ENCODE measurements at regions not wholly inside any gene's neighbourhood (a gene's known extent, or its start where the extent isn't known, plus 50 kb on each side); places are given as distances from the start of the nearest gene placed in this dataset.

DNA sequence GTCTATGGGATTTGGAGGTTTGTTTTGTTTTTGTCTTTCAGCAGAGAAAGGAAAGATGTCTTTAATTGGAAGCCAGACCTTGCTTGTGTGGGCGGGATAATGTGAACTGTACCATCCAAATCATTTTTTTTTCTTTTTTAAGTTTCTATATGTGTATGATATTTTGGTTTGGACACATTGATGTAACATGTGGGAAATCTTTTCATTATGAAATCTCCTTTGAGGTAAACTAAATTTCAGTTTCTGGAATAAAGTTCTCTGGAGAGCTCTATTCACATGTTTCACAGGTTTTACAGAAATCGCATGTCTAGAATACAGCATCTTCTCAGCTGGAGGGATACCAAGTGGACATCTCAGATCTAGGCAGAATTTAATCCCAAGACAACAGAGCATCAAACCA lies 451.5 kb upstream of the MDFIC2 start:
- no peak for TF ChIP-seq EZH2 (IDR thresholded peaks at IDR 0.05; ENCODE audit: low read length, unreplicated experiment)
- TF ChIP-seq, protein P1, sequence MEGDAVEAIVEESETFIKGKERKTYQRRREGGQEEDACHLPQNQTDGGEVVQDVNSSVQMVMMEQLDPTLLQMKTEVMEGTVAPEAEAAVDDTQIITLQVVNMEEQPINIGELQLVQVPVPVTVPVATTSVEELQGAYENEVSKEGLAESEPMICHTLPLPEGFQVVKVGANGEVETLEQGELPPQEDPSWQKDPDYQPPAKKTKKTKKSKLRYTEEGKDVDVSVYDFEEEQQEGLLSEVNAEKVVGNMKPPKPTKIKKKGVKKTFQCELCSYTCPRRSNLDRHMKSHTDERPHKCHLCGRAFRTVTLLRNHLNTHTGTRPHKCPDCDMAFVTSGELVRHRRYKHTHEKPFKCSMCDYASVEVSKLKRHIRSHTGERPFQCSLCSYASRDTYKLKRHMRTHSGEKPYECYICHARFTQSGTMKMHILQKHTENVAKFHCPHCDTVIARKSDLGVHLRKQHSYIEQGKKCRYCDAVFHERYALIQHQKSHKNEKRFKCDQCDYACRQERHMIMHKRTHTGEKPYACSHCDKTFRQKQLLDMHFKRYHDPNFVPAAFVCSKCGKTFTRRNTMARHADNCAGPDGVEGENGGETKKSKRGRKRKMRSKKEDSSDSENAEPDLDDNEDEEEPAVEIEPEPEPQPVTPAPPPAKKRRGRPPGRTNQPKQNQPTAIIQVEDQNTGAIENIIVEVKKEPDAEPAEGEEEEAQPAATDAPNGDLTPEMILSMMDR (conservative IDR thresholded peaks at IDR 0.05; ENCODE audit: low read depth, low read length): no peak
- TF ChIP-seq EZH2phosphoT487 (IDR thresholded peaks at IDR 0.05; ENCODE audit: borderline replicate concordance, low read length): no peak
- no peaks in the 10 kb centered on the region for H3K4me1 ChIP-seq (ENCODE audit: insufficient read depth, low read length)
- no peak overlapping the region for H2AFZ ChIP-seq (ENCODE audit: low read length)
- no peak overlapping the region for H3K27ac ChIP-seq (ENCODE audit: low read length)
- DNase-seq: no peak
- H4K20me1 ChIP-seq (ENCODE audit: low read length): no peaks in the 10 kb centered on the region
- H3K9me2 ChIP-seq (replicated peaks; ENCODE audit: low read length): no peaks in the 10 kb centered on the region
- no peaks in the 10 kb centered on the region for H3K27me3 ChIP-seq (ENCODE audit: low read length)
- no peaks in the 10 kb centered on the region for H3F3A ChIP-seq (ENCODE audit: low read length, unreplicated experiment)
- ChIA-PET POLR2A (ENCODE audit: unreplicated experiment) (no interaction called here), CTCF (no interaction called here)
- H3K9me3 ChIP-seq (ENCODE audit: low read length): no peaks in the 10 kb centered on the region
- H3K9ac ChIP-seq (ENCODE audit: low read length): no peak overlapping the region
- H3K36me3 ChIP-seq (ENCODE audit: low read depth, low read length): no peaks in the 10 kb centered on the region
- H3K79me2 ChIP-seq (ENCODE audit: low read length): no peaks in the 10 kb centered on the region
- BruUV-seq (replicated peaks): no TSS peak
- no peak overlapping the region for H3K4me3 ChIP-seq (ENCODE audit: low read length)
- intact Hi-C loops (cut with micrococcal nuclease): no loop called here
- no peak overlapping the region for H3K4me2 ChIP-seq (ENCODE audit: low read length)
- no peak for ATAC-seq

DNA sequence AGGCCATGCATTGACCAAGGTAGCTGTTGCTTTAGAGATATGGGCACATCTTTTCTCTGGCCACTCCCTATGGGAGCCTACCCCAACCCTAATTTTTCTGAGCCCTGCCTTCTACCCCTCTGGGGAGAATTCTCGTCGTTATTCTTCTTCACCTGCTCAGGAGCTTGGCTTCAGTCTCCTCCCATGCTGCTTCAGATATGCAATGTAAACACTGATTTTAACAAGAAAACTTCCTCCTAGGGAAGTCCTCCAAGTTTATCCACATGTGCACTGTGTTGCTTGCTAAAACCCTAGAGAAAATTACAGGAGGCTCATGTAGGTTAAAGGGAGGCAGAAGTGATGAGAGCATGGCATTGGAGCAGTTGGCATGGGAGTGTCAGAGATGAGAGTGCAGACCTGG lies 445.2 kb upstream of the MDFIC2 start:
- H3K9me3 ChIP-seq (ENCODE audit: low read length): no peaks in the 10 kb centered on the region
- no peak for DNase-seq
- H4K20me1 ChIP-seq (ENCODE audit: low read length): no peaks in the 10 kb centered on the region
- H3F3A ChIP-seq (ENCODE audit: low read length, unreplicated experiment): no peaks in the 10 kb centered on the region
- ATAC-seq: no peak
- H3K27ac ChIP-seq (ENCODE audit: low read length): no peak overlapping the region
- H2AFZ ChIP-seq (ENCODE audit: low read length): no peak overlapping the region
- no TSS peak for BruUV-seq (replicated peaks)
- H3K4me3 ChIP-seq (ENCODE audit: low read length): no peak overlapping the region
- no peaks in the 10 kb centered on the region for H3K9me2 ChIP-seq (replicated peaks; ENCODE audit: low read length)
- H3K27me3 ChIP-seq (ENCODE audit: low read length): no peaks in the 10 kb centered on the region
- intact Hi-C loops (cut with micrococcal nuclease): no loop called here
- ChIA-PET POLR2A (ENCODE audit: unreplicated experiment) (no interaction called here), CTCF (no interaction called here)
- no peaks in the 10 kb centered on the region for H3K79me2 ChIP-seq (ENCODE audit: low read length)
- H3K9ac ChIP-seq (ENCODE audit: low read length): no peak overlapping the region
- H3K36me3 ChIP-seq (ENCODE audit: low read depth, low read length): no peaks in the 10 kb centered on the region
- H3K4me1 ChIP-seq (ENCODE audit: insufficient read depth, low read length): no peaks in the 10 kb centered on the region
- TF ChIP-seq EZH2 (IDR thresholded peaks at IDR 0.05; ENCODE audit: low read length, unreplicated experiment) (no peak), EZH2phosphoT487 (IDR thresholded peaks at IDR 0.05; ENCODE audit: borderline replicate concordance, low read length) (no peak)
- TF ChIP-seq, protein P1 (conservative IDR thresholded peaks at IDR 0.05; ENCODE audit: low read depth, low read length): no peak
- no peak overlapping the region for H3K4me2 ChIP-seq (ENCODE audit: low read length)

DNA sequence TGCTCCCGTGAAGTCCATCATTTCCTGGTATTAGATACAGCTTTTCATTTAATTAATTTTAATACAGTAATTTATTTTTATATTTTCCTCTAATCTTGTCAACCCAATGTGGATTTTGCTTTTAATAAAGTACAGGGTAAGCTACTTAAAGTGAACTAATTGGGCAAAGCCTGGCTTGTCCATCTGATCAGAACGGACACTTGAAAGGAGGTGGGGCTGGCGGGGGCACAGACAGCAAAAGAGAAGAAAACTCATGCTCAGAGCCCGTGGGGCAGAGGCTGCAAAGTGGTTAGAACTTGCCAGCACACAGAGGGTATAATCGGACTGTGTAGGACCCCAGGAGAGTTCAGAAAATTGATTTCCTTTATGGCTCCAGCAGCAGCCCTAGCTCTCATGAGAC lies 443.1 kb upstream of the MDFIC2 start:
- no peak overlapping the region for H3K9ac ChIP-seq (ENCODE audit: low read length)
- no peaks in the 10 kb centered on the region for H3K9me2 ChIP-seq (replicated peaks; ENCODE audit: low read length)
- H3K36me3 ChIP-seq (ENCODE audit: low read depth, low read length): no peaks in the 10 kb centered on the region
- no peak overlapping the region for H3K4me2 ChIP-seq (ENCODE audit: low read length)
- no peak overlapping the region for H3K4me3 ChIP-seq (ENCODE audit: low read length)
- no peaks in the 10 kb centered on the region for H3K9me3 ChIP-seq (ENCODE audit: low read length)
- intact Hi-C loops (cut with micrococcal nuclease): no loop called here
- no peaks in the 10 kb centered on the region for H3K4me1 ChIP-seq (ENCODE audit: insufficient read depth, low read length)
- no peaks in the 10 kb centered on the region for H3K79me2 ChIP-seq (ENCODE audit: low read length)
- no peak overlapping the region for H2AFZ ChIP-seq (ENCODE audit: low read length)
- no peak overlapping the region for H3K27ac ChIP-seq (ENCODE audit: low read length)
- CTCF ChIA-PET: no interaction called here
- H3K27me3 ChIP-seq (ENCODE audit: low read length): no peaks in the 10 kb centered on the region
- TF ChIP-seq EZH2phosphoT487 (IDR thresholded peaks at IDR 0.05; ENCODE audit: borderline replicate concordance, low read length): no peak
- no peak for DNase-seq
- no TSS peak for BruUV-seq (replicated peaks)
- H4K20me1 ChIP-seq (ENCODE audit: low read length): no peaks in the 10 kb centered on the region
- POLR2A ChIA-PET (ENCODE audit: unreplicated experiment): no interaction called here
- no peak for ATAC-seq
- H3F3A ChIP-seq (ENCODE audit: low read length, unreplicated experiment): no peaks in the 10 kb centered on the region

Measured in PC-3 (cell line).